ENCODE measurements at regions not wholly inside any gene's neighbourhood (a gene's known extent, or its start where the extent isn't known, plus 50 kb on each side); places are given as distances from the start of the nearest gene placed in this dataset.

DNA sequence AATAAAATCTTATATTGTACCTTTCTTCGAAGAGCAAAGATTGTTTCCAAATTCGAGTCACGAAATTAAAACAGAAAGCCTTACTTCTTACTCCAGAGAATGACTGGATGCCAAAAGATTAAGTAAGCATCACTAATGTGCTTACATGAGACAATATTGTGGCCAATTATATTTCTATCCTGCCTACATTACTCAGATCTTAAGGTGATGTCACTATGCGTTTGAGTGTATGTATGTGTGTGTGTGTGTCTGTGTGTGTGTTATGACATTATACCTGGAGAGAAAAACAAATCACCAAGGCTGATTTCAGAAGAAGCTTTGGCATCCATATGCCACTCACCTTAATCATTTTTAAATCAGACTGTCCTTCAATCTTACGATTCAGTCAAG is 556.3 kb downstream of the PPARGC1A start:
- no peak for DNase-seq (ENCODE audit: low spot score in 2 of 2, unreplicated experiment in 2 of 2)
- TF ChIP-seq CTCF (IDR thresholded peaks at IDR 0.05; ENCODE audit: unreplicated experiment) = no peak
- H3K4me3 Mint-ChIP-seq = no peak overlapping the region
- H3K27ac Mint-ChIP-seq = no peak overlapping the region
- H3K27me3 Mint-ChIP-seq (ENCODE audit: low read depth) = no peaks in the 10 kb centered on the region
- no peaks in the 10 kb centered on the region for H3K9me3 Mint-ChIP-seq
- no peaks in the 10 kb centered on the region for H3K36me3 Mint-ChIP-seq
- no peaks in the 10 kb centered on the region for H3K4me1 Mint-ChIP-seq

DNA sequence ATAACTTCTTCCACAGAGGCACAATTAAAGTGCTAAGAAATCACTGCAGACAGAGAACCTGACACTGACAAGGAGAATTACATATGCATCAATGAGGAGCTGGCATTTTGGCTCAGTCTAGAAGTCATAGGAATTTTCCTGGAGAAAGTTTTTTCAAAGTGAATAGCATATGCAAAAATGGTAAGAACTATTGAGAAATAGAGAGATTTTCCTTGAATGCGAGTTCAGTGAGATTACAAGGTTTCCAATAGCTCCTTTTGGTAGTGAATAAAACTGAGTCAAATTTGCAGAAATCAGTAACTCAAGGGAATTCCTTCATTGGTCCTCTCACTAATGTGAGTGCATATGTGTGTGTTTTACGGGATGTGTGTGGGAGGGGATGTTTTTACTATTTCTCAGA is 557.5 kb downstream of the PPARGC1A start:
- H3K27me3 Mint-ChIP-seq (ENCODE audit: low read depth) = peaks cover 1% of the 10 kb centered on the region
- no peaks in the 10 kb centered on the region for H3K36me3 Mint-ChIP-seq

GRCh38 chr4:23327120-23327519 is 562.7 kb downstream of the PPARGC1A start:
- Mint-ChIP-seq H3K9me3 (no peaks in the 10 kb centered on the region), H3K27me3 (ENCODE audit: low read depth) (peaks cover 2% of the 10 kb centered on the region), H3K27ac (no peak overlapping the region), H3K36me3 (no peaks in the 10 kb centered on the region), H3K4me3 (no peak overlapping the region), H3K4me1 (peaks cover 2% of the 10 kb centered on the region)
- DNase-seq (ENCODE audit: low spot score in 2 of 2, unreplicated experiment in 2 of 2) = no peak
- no peak for TF ChIP-seq CTCF (IDR thresholded peaks at IDR 0.05; ENCODE audit: unreplicated experiment)

More for the DNA sequence above, 557.5 kb downstream of the PPARGC1A start:
- H3K27ac Mint-ChIP-seq = no peak overlapping the region
- TF ChIP-seq CTCF (IDR thresholded peaks at IDR 0.05; ENCODE audit: unreplicated experiment) = no peak
- no peaks in the 10 kb centered on the region for H3K4me1 Mint-ChIP-seq
- no peak for DNase-seq (ENCODE audit: low spot score in 2 of 2, unreplicated experiment in 2 of 2)
- no peaks in the 10 kb centered on the region for H3K9me3 Mint-ChIP-seq
- no peak overlapping the region for H3K4me3 Mint-ChIP-seq

DNA sequence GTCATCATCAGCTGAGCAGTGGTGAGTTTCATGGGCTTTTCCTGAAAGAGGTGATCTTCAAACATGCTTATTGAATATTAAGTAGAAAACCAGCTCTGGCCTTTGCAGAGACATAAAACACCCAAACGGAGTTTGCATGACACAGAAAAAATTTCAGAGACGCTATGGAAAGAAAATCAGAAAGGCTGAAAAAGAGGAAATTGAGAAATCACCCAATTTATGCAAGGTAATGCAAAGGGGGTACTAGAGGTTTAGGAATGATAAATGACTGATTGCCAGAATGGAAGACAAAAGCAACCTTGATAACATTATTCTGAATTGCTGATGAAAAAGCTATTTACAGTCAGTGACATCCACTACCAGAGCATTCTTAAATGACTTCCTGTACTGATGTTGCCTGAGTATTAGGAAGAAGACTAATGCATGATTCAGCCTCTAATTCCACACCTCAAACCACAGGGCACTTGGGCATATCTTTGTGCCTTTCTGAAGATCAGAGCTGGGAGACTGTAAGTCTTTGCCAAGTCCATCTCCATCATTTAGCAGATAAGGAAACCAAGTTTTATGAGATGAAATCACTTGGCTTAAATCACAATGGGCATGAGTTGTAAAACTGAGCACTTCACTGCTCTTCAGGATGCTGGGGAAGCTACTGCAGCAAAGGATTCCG is 565.7 kb downstream of the PPARGC1A start:
- no peak for DNase-seq (ENCODE audit: low spot score in 2 of 2, unreplicated experiment in 2 of 2)
- H3K4me1 Mint-ChIP-seq = peaks cover 9% of the 10 kb centered on the region
- peaks cover 2% of the 10 kb centered on the region for H3K27me3 Mint-ChIP-seq (ENCODE audit: low read depth)
- no peak overlapping the region for H3K27ac Mint-ChIP-seq
- no peaks in the 10 kb centered on the region for H3K9me3 Mint-ChIP-seq
- no peak for TF ChIP-seq CTCF (IDR thresholded peaks at IDR 0.05; ENCODE audit: unreplicated experiment)
- H3K36me3 Mint-ChIP-seq = no peaks in the 10 kb centered on the region
- no peak overlapping the region for H3K4me3 Mint-ChIP-seq

GRCh38 chr4:23323436-23323835 is 566.4 kb downstream of the PPARGC1A start:
- Mint-ChIP-seq H3K36me3 (no peaks in the 10 kb centered on the region), H3K27ac (no peak overlapping the region), H3K4me1 (peaks cover 9% of the 10 kb centered on the region), H3K9me3 (no peaks in the 10 kb centered on the region), H3K4me3 (no peak overlapping the region), H3K27me3 (ENCODE audit: low read depth) (peaks cover 2% of the 10 kb centered on the region)
- DNase-seq (ENCODE audit: low spot score in 2 of 2, unreplicated experiment in 2 of 2) = no peak
- no peak for TF ChIP-seq CTCF (IDR thresholded peaks at IDR 0.05; ENCODE audit: unreplicated experiment)

- no peaks in the 10 kb centered on the region for H3K9me3 Mint-ChIP-seq
- H3K27ac Mint-ChIP-seq = no peak overlapping the region
Measured at GRCh38 chr4:23322732-23323131, 567.1 kb downstream of the PPARGC1A start.

More at GRCh38 chr4:23322732-23323131, 567.1 kb downstream of the PPARGC1A start:
- H3K36me3 Mint-ChIP-seq = no peaks in the 10 kb centered on the region
- no peak overlapping the region for H3K4me3 Mint-ChIP-seq
- peaks cover 9% of the 10 kb centered on the region for H3K4me1 Mint-ChIP-seq
- no peak for DNase-seq (ENCODE audit: low spot score in 2 of 2, unreplicated experiment in 2 of 2)
- peaks cover 2% of the 10 kb centered on the region for H3K27me3 Mint-ChIP-seq (ENCODE audit: low read depth)
- TF ChIP-seq CTCF (IDR thresholded peaks at IDR 0.05; ENCODE audit: unreplicated experiment) = no peak

Measured in mesothelial cell of epicardium (in vitro differentiated cells).